Panc1 (cell line): ENCODE measurements at regions not wholly inside any gene's neighbourhood (a gene's known extent, or its start where the extent isn't known, plus 50 kb on each side); places are given as distances from the start of the nearest gene placed in this dataset.

ENCODE experiments used
- ATAC-seq: fragments of 200-7000 bp; cut with Tn5 transposase; 2 replicates; pipeline ENCODE4 v1.9.1; 2020; ENCODE audit warnings: mild to moderate bottlenecking, moderate library complexity
- BruUV-seq: library from RNA; stranded (reverse); fragments of 400-500 nt; replicated peaks from 2 replicates; lab custom pipeline; 2021; lab: Mats Ljungman, UMichigan
- CTCF ChIA-PET: fragments of 300-600 bp; sonication (Branson Sonifier 250); formaldehyde crosslinking; loops from one replicate; lab custom pipeline; 2022; ENCODE audit warnings: antibody characterized with exemption; lab: Charles Lee
- POLR2A ChIA-PET: fragments of 300-600 bp; sonication (Branson Sonifier 250); formaldehyde crosslinking; loops from one replicate; lab custom pipeline; 2022; ENCODE audit warnings: antibody characterized with exemption; lab: Charles Lee
- DNase-seq: peaks from one replicate; pipeline ENCODE4 v3.0.0-alpha.2; 2010; ENCODE audit warnings: low read depth, low spot score
- H3K27ac ChIP-seq: 2 replicates; pipeline ENCODE4 v1.5.1; 2011; ENCODE audit warnings: mild to moderate bottlenecking, low read length, inconsistent platforms
- H3K27me3 ChIP-seq: fragments of 200-500 bp; sonication (Bioruptor generic); 2 replicates; pipeline ENCODE4 v1.6.0; 2014; ENCODE audit warnings: low read length, inconsistent platforms; ENCODE audit not compliant: control insufficient read depth, insufficient read depth
- H3K36me3 ChIP-seq: fragments of 200-500 bp; sonication (Bioruptor generic); 2 replicates; pipeline ENCODE4 v1.5.1; 2014; ENCODE audit warnings: inconsistent platforms, mild to moderate bottlenecking, low read length, moderate library complexity; ENCODE audit not compliant: control insufficient read depth, insufficient read depth
- H3K4me1 ChIP-seq: 2 replicates; pipeline ENCODE4 v1.5.1; 2011; ENCODE audit warnings: inconsistent platforms, mild to moderate bottlenecking, low read length, moderate library complexity; ENCODE audit not compliant: control insufficient read depth, insufficient read depth
- H3K4me3 ChIP-seq, 2 experiments: 2 replicates each; pipeline ENCODE4 v1.5.1; 2011 to 2012; ENCODE audit warnings: low read depth in 2 of 2, low read length in 2 of 2, mild to moderate bottlenecking in 2 of 2, inconsistent platforms in 1 of 2, moderate library complexity in 1 of 2
- H3K9me3 ChIP-seq: fragments of 200-500 bp; sonication (Bioruptor generic); 2 replicates; pipeline ENCODE4 v1.5.1; 2014; ENCODE audit warnings: low read depth, mild to moderate bottlenecking, inconsistent platforms, low read length, moderate library complexity; ENCODE audit not compliant: control insufficient read depth, insufficient read depth
- CTCF ChIP-seq: fragments of 450-650 bp; IDR thresholded peaks from 2 replicates; pipeline ENCODE4 v1.5.1; 2017; ENCODE audit warnings: mild to moderate bottlenecking
- POLR2AphosphoS5 ChIP-seq: IDR thresholded peaks from 2 replicates; pipeline ENCODE4 v1.6.1; 2012; ENCODE audit warnings: mild to moderate bottlenecking, low read depth, low read length, moderate library complexity
- SIN3A ChIP-seq: IDR thresholded peaks from 2 replicates; pipeline ENCODE4 v1.6.1; 2012; ENCODE audit warnings: low read depth, mild to moderate bottlenecking, low read length, moderate library complexity, borderline replicate concordance; ENCODE audit not compliant: insufficient read depth
- TCF7L2 ChIP-seq: IDR thresholded peaks from 2 replicates; pipeline ENCODE4 v1.6.1; 2011; ENCODE audit warnings: mild to moderate bottlenecking, low read depth, low read length, inconsistent platforms
- in situ Hi-C: cut with HindIII; loops from 2 replicates; pipeline ENCODE4 v1.10.0; 2016; ENCODE audit warnings: low sequenced_read_pairs, low pct_unique_long_range_greater_than_20kb
- intact Hi-C: fragments of 100-400 bp; cut with micrococcal nuclease; formaldehyde crosslinking; loops from one replicate; pipeline ENCODE4 v1.10.0; 2022; ENCODE audit not compliant: unreplicated experiment
- TF ChIP-seq, protein P1 (sequence below), 2 experiments: IDR thresholded peaks; 2 replicates each; pipeline ENCODE4 v1.6.1; 2011 to 2012; ENCODE audit warnings: low read depth in 2 of 2, control low read depth in 1 of 2, low read length in 1 of 2, mild to moderate bottlenecking in 1 of 2, moderate library complexity in 1 of 2; ENCODE audit not compliant: insufficient read depth in 1 of 2

DNA sequence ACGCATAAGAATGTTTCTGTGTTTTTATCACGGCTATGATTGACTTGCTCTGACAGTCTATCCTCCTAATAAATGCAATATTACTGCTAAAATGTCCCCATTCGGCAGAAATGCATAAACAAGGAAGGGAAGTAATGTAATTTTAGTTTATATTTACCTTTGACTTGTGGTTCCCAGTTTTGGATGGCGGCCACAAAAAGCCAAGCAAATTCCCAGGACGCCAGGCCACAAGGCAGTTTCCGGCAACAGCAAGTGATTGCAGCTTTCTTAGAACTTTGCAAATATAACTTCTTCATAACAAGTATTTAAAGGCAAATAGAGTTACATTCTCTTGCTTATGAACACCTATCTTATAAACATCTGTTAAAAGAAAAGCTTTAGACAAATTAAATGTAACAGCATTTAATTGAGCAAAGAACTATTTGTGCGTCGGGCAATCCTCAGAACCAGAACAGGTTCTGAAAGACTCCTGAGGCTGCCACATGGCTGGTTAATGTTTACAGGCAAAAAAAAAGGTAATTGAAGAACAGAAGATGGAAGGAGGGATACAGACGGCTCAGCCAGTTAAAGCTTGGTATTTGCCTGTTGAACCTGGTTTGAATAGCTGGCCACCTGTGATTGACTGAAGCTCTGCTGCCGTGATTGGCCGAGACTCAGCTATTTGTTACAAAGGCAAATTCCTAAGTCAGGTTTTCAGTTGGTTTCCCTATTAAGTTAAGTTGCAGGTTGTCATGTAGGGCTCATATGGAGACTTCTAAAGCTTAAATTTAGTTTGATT is 80.8 kb downstream of the C21orf91 start:
- Histone ChIP-seq H3K36me3 (no peaks in the 10 kb centered on the region), H3K4me1 (no peaks in the 10 kb centered on the region), H3K4me3 (no peak overlapping the region), H3K27ac (no peak overlapping the region), H3K9me3 (no peaks in the 10 kb centered on the region), H3K27me3 (no peaks in the 10 kb centered on the region)
- CTCF ChIA-PET: no interaction called here
- ATAC-seq: no peak
- POLR2A ChIA-PET: no interaction called here
- in situ Hi-C loops: no loop called here
- DNase-seq: no peak
- no peak for TF ChIP-seq TCF7L2
- TF ChIP-seq, protein P1, sequence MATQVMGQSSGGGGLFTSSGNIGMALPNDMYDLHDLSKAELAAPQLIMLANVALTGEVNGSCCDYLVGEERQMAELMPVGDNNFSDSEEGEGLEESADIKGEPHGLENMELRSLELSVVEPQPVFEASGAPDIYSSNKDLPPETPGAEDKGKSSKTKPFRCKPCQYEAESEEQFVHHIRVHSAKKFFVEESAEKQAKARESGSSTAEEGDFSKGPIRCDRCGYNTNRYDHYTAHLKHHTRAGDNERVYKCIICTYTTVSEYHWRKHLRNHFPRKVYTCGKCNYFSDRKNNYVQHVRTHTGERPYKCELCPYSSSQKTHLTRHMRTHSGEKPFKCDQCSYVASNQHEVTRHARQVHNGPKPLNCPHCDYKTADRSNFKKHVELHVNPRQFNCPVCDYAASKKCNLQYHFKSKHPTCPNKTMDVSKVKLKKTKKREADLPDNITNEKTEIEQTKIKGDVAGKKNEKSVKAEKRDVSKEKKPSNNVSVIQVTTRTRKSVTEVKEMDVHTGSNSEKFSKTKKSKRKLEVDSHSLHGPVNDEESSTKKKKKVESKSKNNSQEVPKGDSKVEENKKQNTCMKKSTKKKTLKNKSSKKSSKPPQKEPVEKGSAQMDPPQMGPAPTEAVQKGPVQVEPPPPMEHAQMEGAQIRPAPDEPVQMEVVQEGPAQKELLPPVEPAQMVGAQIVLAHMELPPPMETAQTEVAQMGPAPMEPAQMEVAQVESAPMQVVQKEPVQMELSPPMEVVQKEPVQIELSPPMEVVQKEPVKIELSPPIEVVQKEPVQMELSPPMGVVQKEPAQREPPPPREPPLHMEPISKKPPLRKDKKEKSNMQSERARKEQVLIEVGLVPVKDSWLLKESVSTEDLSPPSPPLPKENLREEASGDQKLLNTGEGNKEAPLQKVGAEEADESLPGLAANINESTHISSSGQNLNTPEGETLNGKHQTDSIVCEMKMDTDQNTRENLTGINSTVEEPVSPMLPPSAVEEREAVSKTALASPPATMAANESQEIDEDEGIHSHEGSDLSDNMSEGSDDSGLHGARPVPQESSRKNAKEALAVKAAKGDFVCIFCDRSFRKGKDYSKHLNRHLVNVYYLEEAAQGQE (IDR thresholded peaks at IDR 0.05; ENCODE audit: insufficient read depth in 1 of 2, low read depth in 2 of 2, low read length in 1 of 2): no peak
- TF ChIP-seq CTCF: no peak
- no peak for TF ChIP-seq POLR2AphosphoS5
- TF ChIP-seq SIN3A: no peak
- intact Hi-C loops: no loop called here
- no TSS peak for BruUV-seq

GRCh38 chr21:17736072-17736471 is 83.1 kb downstream of the C21orf91 start:
- no peak overlapping the region for H3K4me3 ChIP-seq
- no peaks in the 10 kb centered on the region for H3K27me3 ChIP-seq
- ChIA-PET POLR2A (no interaction called here), CTCF (no interaction called here)
- H3K4me1 ChIP-seq: no peaks in the 10 kb centered on the region
- no peaks in the 10 kb centered on the region for H3K36me3 ChIP-seq
- in situ Hi-C loops (no loop called here), intact Hi-C loops (no loop called here)
- no peak for DNase-seq
- ATAC-seq: no peak
- H3K27ac ChIP-seq: no peak overlapping the region
- TF ChIP-seq, protein P1 (IDR thresholded peaks at IDR 0.05; ENCODE audit: insufficient read depth in 1 of 2, low read depth in 2 of 2, low read length in 1 of 2): no peak
- no peak for TF ChIP-seq POLR2AphosphoS5
- no peak for TF ChIP-seq TCF7L2
- no peak for TF ChIP-seq CTCF
- TF ChIP-seq SIN3A: no peak
- H3K9me3 ChIP-seq: no peaks in the 10 kb centered on the region
- no TSS peak for BruUV-seq
